ENCODE measurements at regions not wholly inside any gene's neighbourhood (a gene's known extent, or its start where the extent isn't known, plus 50 kb on each side); places are given as distances from the start of the nearest gene placed in this dataset.
"Not testable (repeated sequence)": the region's sequence is repeated elsewhere in the genome, so short reads cannot be mapped to it uniquely, and the experiment has no call there.

DNA sequence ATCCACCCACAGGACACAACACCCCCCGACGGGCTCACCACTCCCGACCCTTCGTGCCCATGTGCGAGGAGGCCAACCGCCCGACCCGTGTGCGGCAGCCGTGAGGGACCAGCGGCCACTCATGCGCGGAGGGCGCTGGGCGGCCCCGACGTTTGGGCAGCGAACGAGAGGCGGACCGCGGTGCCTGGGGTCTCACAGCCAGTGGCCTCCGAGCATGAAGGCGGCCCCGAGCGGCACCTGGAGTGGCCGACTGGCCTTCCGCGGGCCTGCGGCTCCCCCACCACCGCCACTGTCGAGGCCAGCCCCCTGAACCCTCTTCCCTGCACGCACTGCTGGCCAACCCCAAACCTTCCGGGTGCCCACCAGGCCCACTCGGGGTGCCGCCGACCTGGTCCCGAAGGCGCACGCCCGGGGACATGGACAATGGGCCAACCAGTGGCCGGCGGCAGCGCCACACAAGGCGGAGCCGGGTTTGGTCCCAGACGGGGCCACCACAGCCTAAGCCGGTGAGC lies 4274.9 kb upstream of the OR11H1 start:
- Mint-ChIP-seq H3K4me3 (no peak overlapping the region), H3K4me1 (no peaks in the 10 kb centered on the region), H3K27me3 (ENCODE audit: low read depth in 3 of 3) (no peaks in the 10 kb centered on the region), H3K9me3 (peaks cover 0 to 2% (median 0%) of the 10 kb centered on the region in 6 donors), H3K27ac (no peak overlapping the region), H3K36me3 (no peaks in the 10 kb centered on the region)
- no peak for DNase-seq

GRCh38 chr22:11270981-11271380 lies 4257.0 kb upstream of the OR11H1 start:
- not testable (repeated sequence) for DNase-seq; H3K27ac Mint-ChIP-seq; H3K4me1 Mint-ChIP-seq; H3K27me3 Mint-ChIP-seq (ENCODE audit: low read depth in 3 of 3); H3K4me3 Mint-ChIP-seq; H3K36me3 Mint-ChIP-seq
- H3K9me3 Mint-ChIP-seq = peaks cover 4 to 16% (median 11%) of the 10 kb centered on the region in 6 donors

DNA sequence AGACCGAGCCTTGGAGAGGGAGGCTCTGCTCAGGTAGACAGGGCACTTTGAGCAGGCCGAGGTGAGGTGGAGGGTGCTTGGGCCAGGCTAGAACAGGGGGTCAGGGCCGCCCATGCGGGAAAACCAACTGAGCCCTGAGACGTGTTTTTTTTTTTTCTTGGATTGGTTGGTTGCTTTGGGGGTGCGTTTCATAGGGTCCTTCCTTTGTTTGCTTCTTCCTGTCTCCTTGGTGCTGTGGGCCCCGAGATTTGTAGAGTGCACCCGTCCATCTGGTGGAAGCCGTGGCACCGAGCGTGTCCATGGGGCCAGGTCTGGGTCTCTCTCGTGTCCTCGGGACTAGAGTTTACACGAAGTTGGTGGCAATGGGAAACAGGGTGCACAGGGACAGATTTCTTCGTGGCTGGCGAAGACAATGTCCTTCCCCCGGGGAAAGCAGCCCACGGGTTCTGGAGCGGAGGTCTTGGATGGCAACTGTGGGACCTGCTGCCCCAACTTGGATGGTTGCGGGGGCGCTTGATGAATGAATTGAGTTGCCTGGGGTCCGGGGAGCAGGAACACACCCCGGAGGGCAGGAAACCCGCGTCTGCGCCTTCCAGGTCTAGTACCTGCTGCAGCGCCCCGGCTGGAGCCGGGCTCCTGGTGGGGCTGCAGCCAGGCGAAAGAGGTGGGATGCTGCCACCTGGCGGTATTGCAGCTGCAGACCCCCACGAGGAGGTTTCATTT lies 4242.7 kb upstream of the OR11H1 start:
- H3K4me3 Mint-ChIP-seq; H3K4me1 Mint-ChIP-seq; H3K27me3 Mint-ChIP-seq (ENCODE audit: low read depth in 3 of 3); H3K36me3 Mint-ChIP-seq; H3K27ac Mint-ChIP-seq; DNase-seq: not testable (repeated sequence)
- peaks cover 13 to 47% (median 45%) of the 10 kb centered on the region in 6 donors for H3K9me3 Mint-ChIP-seq

DNA sequence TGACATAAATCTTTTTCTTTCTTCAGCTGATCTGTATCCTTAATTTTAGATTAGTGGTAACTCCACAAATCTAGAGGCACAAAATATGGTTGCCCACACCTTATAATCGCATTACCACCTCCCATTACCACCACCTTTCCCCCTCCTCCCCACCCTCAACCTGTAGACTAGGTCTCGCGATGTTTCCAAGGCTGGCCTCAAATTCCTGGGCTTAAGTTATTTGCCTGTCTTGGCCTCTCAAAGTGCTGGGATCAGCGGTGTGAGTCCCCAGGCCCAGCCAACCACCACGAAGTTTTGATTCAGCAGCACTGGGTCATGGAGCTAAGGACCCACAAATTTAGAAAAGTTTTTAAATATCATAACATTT lies 4242.2 kb upstream of the OR11H1 start:
- H3K36me3 Mint-ChIP-seq, H3K4me3 Mint-ChIP-seq: not testable (repeated sequence)
- peaks cover 18 to 53% (median 50%) of the 10 kb centered on the region in 6 donors for H3K9me3 Mint-ChIP-seq

DNA sequence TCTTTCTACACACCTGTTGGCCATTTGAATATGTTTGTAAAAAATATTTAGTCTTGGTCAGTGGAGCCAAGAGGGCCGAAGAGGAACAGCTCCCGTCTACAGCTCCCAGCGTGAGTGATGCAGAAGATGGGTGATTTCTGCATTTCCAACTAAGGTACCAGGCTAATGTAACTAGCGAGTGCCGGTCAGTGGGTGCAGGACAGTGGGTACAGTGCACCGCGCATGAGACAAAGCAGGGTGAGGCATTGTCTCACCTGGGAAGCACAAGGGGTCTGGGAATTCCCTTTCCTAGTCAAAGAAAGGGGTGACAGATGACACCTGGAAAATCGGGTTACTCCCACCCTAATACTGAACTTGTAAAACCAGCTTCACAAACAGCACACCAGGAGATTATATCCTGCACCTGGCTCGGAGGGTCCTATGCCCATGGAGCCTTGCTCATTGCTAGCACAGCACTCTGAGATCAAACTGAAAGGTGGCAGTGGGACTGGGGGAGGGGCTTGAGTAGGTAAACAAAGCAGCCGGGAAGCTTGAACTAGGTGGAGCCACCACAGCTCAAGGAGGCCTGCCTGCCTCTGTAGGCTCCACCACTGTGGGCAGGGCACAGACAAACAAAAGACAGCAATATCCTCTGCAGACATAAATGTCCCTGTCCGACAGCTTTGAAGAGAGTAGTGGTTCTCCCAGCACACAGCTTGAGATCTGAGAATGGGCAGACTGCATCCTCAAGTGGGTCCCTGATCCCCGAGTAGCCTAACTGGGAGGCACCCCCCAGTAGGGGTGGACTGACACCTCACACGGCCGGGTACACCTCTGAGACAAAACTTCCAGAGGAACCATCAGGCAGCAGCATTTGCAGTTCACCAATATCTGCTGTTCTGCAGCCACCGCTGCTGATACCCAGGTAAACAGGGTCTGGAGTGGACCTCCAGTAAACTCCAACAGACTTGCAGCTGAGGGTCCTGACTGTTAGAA lies 4239.5 kb upstream of the OR11H1 start:
- H3K4me3 Mint-ChIP-seq; H3K36me3 Mint-ChIP-seq; DNase-seq; H3K4me1 Mint-ChIP-seq; H3K27me3 Mint-ChIP-seq (ENCODE audit: low read depth in 3 of 3); H3K27ac Mint-ChIP-seq: not testable (repeated sequence)
- H3K9me3 Mint-ChIP-seq = peaks cover 35 to 79% (median 76%) of the 10 kb centered on the region in 6 donors

More for the DNA sequence above, 4242.2 kb upstream of the OR11H1 start:
- H3K4me1 Mint-ChIP-seq; H3K27ac Mint-ChIP-seq; H3K27me3 Mint-ChIP-seq (ENCODE audit: low read depth in 3 of 3); DNase-seq: not testable (repeated sequence)

DNA sequence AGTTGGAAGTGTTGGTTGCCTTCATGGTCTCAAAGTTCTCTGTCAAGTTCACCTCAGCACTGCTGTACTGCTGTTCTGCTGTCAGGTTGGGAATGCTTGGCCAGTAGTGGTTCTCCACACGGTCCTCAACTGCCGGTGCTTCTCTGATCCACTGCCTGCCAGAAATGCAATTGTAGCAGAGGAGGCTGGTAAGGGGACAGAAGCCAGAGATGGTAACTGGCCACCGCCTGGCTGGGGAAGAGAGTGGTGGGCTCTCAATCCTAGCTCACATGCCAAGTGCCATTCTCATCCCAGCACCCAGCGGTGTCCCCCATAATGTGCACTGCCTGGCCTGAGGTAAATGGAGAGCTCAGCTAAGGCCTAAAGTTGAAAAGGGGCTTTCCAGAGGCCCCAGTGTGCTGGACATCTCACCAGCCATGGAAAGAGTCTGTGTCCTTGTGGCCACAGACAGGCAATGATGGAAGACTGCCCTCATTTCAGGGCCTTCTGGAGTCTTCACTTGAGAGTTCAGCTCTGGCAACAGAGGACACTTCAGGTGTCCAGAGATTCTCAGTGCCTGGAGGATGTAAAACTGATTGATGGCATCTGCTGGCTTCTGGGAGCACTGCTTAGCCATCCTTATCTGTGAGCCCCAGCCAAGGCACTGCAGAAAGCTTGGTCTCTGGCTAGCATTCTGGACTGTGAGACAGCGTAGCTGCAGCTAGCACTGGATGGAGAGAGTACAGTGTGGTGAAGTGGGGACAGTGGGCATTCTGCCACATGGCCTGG lies 4229.7 kb upstream of the OR11H1 start:
- H3K27me3 Mint-ChIP-seq (ENCODE audit: low read depth in 3 of 3); H3K27ac Mint-ChIP-seq; H3K4me3 Mint-ChIP-seq; DNase-seq; H3K4me1 Mint-ChIP-seq: not testable (repeated sequence)
- H3K9me3 Mint-ChIP-seq = peaks cover 26 to 83% (median 70%) of the 10 kb centered on the region in 6 donors
- H3K36me3 Mint-ChIP-seq = peaks cover 0 to 11% (median 8%) of the 10 kb centered on the region in 3 donors

GRCh38 chr22:11302427-11302826 lies 4225.6 kb upstream of the OR11H1 start:
- Mint-ChIP-seq H3K9me3 (peaks cover 41 to 90% (median 83%) of the 10 kb centered on the region in 6 donors), H3K36me3 (peaks cover 0 to 16% (median 8%) of the 10 kb centered on the region in 3 donors)
- not testable (repeated sequence) for DNase-seq; H3K27ac Mint-ChIP-seq; H3K4me1 Mint-ChIP-seq; H3K4me3 Mint-ChIP-seq; H3K27me3 Mint-ChIP-seq (ENCODE audit: low read depth in 3 of 3)

DNA sequence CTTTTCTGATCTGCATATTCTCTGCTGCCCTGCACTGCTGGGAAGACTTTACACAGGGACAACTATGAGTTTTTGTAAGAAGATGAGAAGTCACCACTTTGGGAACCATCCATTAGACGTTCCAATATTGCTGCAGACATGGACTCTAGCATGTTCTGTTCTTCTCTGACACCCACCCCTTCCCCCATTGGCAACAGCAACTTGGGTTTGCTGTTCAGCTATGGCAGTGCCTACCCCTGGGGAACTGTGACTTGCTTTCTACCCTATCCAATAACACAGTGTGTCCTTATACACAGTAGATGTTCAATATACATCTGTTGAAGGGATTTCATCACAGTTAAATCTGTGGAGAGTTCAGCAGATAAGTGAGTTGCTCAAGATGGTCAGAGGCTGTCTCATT lies 4225.1 kb upstream of the OR11H1 start:
- not testable (repeated sequence) for H3K4me1 Mint-ChIP-seq; H3K4me3 Mint-ChIP-seq; H3K27ac Mint-ChIP-seq; H3K27me3 Mint-ChIP-seq (ENCODE audit: low read depth in 3 of 3); DNase-seq
- H3K36me3 Mint-ChIP-seq = peaks cover 0 to 16% (median 5%) of the 10 kb centered on the region in 3 donors
- peaks cover 41 to 90% (median 82%) of the 10 kb centered on the region in 6 donors for H3K9me3 Mint-ChIP-seq

DNA sequence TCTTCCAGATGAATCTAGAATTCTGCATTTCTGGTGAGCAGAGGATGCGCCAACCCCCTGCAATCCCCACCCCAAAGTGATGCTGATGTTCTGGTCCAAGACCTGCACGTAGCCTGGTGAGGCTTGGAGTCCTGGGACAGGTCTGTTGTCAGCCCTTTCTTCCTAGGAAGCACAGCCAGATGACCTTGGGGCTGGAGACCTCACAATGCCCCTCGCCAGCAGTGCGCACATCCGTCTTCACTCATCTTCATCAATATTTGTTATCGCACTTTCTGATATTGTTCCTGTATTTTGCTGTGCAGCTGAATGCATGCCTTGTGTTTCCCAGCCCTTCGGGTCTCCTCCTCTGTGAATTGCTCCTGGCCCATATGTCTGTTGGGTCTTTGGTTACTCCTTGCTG lies 4222.8 kb upstream of the OR11H1 start:
- H3K9me3 Mint-ChIP-seq = peaks cover 46 to 90% (median 82%) of the 10 kb centered on the region in 6 donors
- not testable (repeated sequence) for H3K4me1 Mint-ChIP-seq; H3K4me3 Mint-ChIP-seq; DNase-seq; H3K27me3 Mint-ChIP-seq (ENCODE audit: low read depth in 3 of 3); H3K27ac Mint-ChIP-seq
- peaks cover 0 to 13% (median 0%) of the 10 kb centered on the region in 3 donors for H3K36me3 Mint-ChIP-seq

DNA sequence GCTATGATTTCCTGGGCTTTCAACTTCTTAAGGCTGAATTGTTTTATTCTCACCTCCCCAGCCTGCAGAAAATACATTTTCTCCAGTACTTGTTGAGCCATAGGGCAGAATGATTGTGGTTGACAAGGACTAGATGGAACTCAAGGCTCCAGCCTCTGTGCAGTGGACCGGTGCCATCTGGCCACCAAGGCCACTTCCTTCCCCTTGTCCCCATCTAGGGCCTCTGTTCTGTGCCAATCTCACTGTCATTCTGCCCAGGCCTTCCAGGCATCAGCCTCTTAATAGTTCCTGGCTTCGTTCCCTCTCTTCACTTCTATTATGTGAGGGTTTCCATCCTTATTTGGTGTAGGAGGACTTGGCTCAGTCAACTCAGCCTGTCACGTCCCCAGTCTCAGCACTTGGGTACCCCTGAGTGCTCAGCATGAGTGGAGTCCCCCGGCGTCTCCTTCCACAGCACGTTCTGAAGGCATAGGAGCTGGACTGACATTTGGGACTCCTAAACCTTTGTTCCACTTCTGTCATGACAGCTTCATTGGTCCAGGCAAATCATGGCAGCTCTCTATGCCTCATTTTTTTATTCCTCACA lies 4221.0 kb upstream of the OR11H1 start:
- Mint-ChIP-seq H3K36me3 (peaks cover 4 to 10% (median 5%) of the 10 kb centered on the region in 3 donors), H3K9me3 (peaks cover 51 to 94% (median 86%) of the 10 kb centered on the region in 6 donors)
- DNase-seq; H3K27ac Mint-ChIP-seq; H3K4me1 Mint-ChIP-seq; H3K27me3 Mint-ChIP-seq (ENCODE audit: low read depth in 3 of 3); H3K4me3 Mint-ChIP-seq: not testable (repeated sequence)

DNA sequence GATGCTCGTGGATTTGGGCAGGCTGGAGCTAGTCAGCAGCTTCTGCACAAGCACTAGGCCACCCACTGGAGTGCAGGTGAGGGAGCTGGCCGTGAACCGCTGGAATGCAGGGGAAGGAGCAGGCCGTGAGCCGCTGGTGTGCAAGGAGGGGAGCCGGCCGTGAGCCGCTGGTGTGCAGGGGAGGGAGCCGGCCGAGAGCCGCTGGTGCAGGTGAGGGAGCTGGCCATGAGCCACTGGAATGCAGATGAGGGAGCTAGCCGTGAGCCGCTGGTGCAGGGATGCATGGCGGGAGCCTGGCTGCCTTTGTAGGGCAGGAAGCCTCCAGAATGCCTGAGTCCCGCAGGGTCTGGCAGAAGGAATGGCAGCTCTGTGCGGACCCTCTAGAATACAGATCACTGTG lies 4220.0 kb upstream of the OR11H1 start:
- Mint-ChIP-seq H3K36me3 (peaks cover 4 to 10% (median 5%) of the 10 kb centered on the region in 3 donors), H3K9me3 (peaks cover 56 to 92% (median 85%) of the 10 kb centered on the region in 6 donors), H3K4me3 (no peak overlapping the region), H3K4me1 (no peaks in the 10 kb centered on the region), H3K27ac (no peak overlapping the region), H3K27me3 (ENCODE audit: low read depth in 3 of 3) (peaks cover 0 to 2% (median 0%) of the 10 kb centered on the region in 3 donors)
- no peak for DNase-seq

DNA sequence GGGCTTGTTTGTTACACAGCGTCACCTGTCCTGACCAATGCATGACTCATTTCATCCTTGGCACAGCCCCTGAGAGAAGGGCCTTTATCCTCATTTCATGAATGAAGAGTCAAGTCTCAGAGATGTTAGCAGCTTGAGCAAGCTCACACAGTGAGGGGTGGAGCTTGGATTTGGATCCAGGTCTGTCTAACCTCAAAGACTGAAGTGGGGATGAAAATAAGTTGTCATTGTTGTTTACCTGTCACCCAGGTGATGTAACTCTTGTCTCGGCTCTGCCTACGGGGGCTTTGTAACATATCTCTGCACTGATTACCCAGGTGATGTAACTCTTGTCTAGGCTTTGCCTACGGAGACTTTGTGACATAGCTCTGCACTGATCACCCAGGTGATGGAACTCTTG lies 4218.2 kb upstream of the OR11H1 start:
- H3K27me3 Mint-ChIP-seq (ENCODE audit: low read depth in 3 of 3); H3K4me1 Mint-ChIP-seq; H3K27ac Mint-ChIP-seq; DNase-seq; H3K4me3 Mint-ChIP-seq: not testable (repeated sequence)
- peaks cover 4 to 10% (median 5%) of the 10 kb centered on the region in 3 donors for H3K36me3 Mint-ChIP-seq
- H3K9me3 Mint-ChIP-seq = peaks cover 62 to 92% (median 88%) of the 10 kb centered on the region in 6 donors

- not testable (repeated sequence) for H3K4me1 Mint-ChIP-seq; DNase-seq; H3K27ac Mint-ChIP-seq; H3K27me3 Mint-ChIP-seq (ENCODE audit: low read depth in 3 of 3); H3K36me3 Mint-ChIP-seq; H3K4me3 Mint-ChIP-seq
- peaks cover 56 to 92% (median 87%) of the 10 kb centered on the region in 6 donors for H3K9me3 Mint-ChIP-seq
These were observed 4217.3 kb upstream of the OR11H1 start for GRCh38 chr22:11310647-11311046.
